Heart right ventricle (tissue), 16 donors: ENCODE measurements at regions not wholly inside any gene's neighbourhood (a gene's known extent, or its start where the extent isn't known, plus 50 kb on each side); places are given as distances from the start of the nearest gene placed in this dataset.

Source experiments
- ATAC-seq, 8 donors: fragments of 200-7000 bp; cut with Tn5 transposase; one replicate each; pipeline ENCODE4 v1.9.1; 2020; ENCODE audit warnings: mild to moderate bottlenecking in 8 of 8, moderate library complexity in 8 of 8, moderate number of reproducible peaks in 1 of 8
- DNase-seq, 2 donors: peaks; one replicate each; pipeline ENCODE4 v3.0.0-alpha.2; 2020
- H3K27ac ChIP-seq, 10 donors: fragments of 200-600 bp; sonication (generic) in 2 of 10; one replicate each; pipeline versions ENCODE4 v1.5.0 to v1.8.0; 2020 to 2022; ENCODE audit warnings: mild to moderate bottlenecking in 3 of 10
- H3K27me3 ChIP-seq, 7 donors: fragments of 200-600 bp; one replicate each; pipeline ENCODE4 v1.8.0; 2021 to 2022; ENCODE audit warnings: mild to moderate bottlenecking in 2 of 7
- H3K36me3 ChIP-seq, 9 donors: fragments of 200-600 bp; sonication (generic) in 1 of 9; one replicate each; pipeline versions ENCODE4 v1.5.0 to v1.8.0; 2020 to 2022; ENCODE audit warnings: mild to moderate bottlenecking in 2 of 9
- H3K4me1 ChIP-seq, 9 donors: fragments of 200-600 bp; sonication (generic) in 1 of 9; one replicate each; pipeline versions ENCODE4 v1.5.0 to v1.8.0; 2020 to 2022; ENCODE audit warnings: mild to moderate bottlenecking in 4 of 9
- H3K4me3 ChIP-seq, 10 donors: fragments of 200-600 bp; sonication (generic) in 2 of 10; one replicate each; pipeline versions ENCODE4 v1.5.0 to v1.8.0; 2020 to 2022; ENCODE audit warnings: mild to moderate bottlenecking in 7 of 10, moderate library complexity in 2 of 10
- H3K9me3 ChIP-seq, 11 donors: fragments of 200-600 bp in 10 of 11; sonication (generic) in 2 of 11; one replicate each; pipeline versions ENCODE4 v1.5.0 to v1.8.0; 2013 to 2022; ENCODE audit warnings: mild to moderate bottlenecking in 2 of 11, control low read depth in 1 of 11, moderate library complexity in 1 of 11
- WGBS, 2 donors: extraction: QIAGEN DNeasy Blood & Tissue Kit; methylation state at CpG; one replicate each; pipeline ENCODE4 v1.1.7; 2013; ENCODE audit warnings: inconsistent platforms in 1 of 2; 5-methylcytosine and 5-hydroxymethylcytosine counted together
- intact Hi-C, 10 donors: fragments of 100-400 bp; cut with DNase I; formaldehyde crosslinking; loops; one replicate each; pipeline versions ENCODE4 v1.11.1 to v1.14.2; 2022
- TF ChIP-seq, protein P1 (sequence below), 9 donors: fragments of 200-600 bp; sonication (generic) in 2 of 9; IDR thresholded peaks; one replicate each; pipeline versions ENCODE4 v1.5.0 to v1.8.0; 2021 to 2022; ENCODE audit warnings: antibody characterized with exemption in 9 of 9, mild to moderate bottlenecking in 5 of 9, moderate library complexity in 1 of 9
- donor health status: Arrhythmogenic right ventricular cardiomyopathy.
- donor health status: ischemic (EF 13 %, LVEDD 7.1; RV severe dilation, severe dysfunction).
- donor health status: healthy with polysubstance abuse.
- donor health status: DM: no; HTN: yes; CAD: no.
- donor health status: DM: no; HTN: no; CAD: no.
- donor health status: ischemic (EF 25% LVEDD 6.9; RV normal size, moderate dysfunction).
- donor health status: ischemic (EF 25% LVEDD 5.7; RV mildly dilated, moderate dysfunction).
- donor health status: healthy.
- donor health status: DM: yes; HTN: yes; CAD: no.
- donor health status: Ischemic cardiomyopathy.
- donor health status: ischemic (EF 35%, LVEDD 5.7; RV mildly dilated, moderate dysfunction).
- donor health status: nonischemic (EF 11% LVEDD 7.7; RV severe dilation, severe dysfunction).
- donor health status: DM: yes; HTN: yes; CAD: no.
- donor health status: PGD.
- donor health status: ischemic (EF 29% LVEDD 5.4; RV normal size, mild dysfunction).
- donor health status: nonischemic (EF 23%, LVEDD 6.1; RV moderate dilation, normal function).

DNA sequence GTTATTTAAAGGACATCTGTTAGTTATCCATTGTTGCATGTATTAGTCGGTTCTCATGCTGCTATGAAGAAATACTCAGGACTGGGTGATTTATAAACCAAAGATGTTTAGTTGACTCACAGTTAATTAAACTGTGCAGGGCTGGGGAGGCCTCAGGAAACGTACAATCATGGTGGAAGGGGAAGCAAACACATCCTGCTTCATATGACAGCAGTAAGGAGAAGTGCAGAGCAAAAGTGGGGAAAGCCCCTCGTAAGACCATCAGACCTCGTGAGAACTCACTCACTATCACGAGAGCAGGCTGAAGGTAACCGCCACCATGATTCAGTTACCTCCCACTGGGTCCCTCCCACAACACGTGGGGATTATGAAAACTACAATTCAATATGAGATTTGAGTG lies 2064.1 kb downstream of the MAT2B start:
- Histone ChIP-seq H3K4me3 (no peak overlapping the region), H3K36me3 (no peaks in the 10 kb centered on the region)
- WGBS, 2 donors: 72 to 76% methylated on average over 7 of the region's 7 CpGs

DNA sequence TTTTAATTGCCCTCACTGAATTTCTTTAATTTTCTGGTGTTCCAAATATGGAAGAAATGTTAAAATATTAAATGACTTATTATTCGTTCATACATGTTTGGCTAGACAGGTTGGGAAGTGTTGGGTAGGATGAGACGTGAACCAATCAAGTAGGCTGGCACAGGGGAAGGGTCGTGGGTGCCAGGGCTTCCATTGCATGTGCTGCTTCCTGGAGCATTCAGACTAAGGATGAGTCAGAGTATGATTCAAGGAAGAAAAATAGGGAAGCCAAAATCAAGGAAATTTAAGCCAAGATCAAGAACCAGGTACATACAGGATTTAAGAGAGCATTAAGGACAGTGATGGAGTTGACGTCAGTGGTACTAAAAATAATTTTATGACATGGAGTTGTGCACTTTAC lies 2068.0 kb downstream of the MAT2B start:
- ATAC-seq: no peak
- 58 to 67% methylated on average over 4 of the region's 4 CpGs for WGBS, 2 donors
- H3K4me3 ChIP-seq: no peak overlapping the region
- H3K27me3 ChIP-seq: no peaks in the 10 kb centered on the region
- intact Hi-C loops: no loop called here
- no peak overlapping the region for H3K27ac ChIP-seq
- TF ChIP-seq, protein P1, sequence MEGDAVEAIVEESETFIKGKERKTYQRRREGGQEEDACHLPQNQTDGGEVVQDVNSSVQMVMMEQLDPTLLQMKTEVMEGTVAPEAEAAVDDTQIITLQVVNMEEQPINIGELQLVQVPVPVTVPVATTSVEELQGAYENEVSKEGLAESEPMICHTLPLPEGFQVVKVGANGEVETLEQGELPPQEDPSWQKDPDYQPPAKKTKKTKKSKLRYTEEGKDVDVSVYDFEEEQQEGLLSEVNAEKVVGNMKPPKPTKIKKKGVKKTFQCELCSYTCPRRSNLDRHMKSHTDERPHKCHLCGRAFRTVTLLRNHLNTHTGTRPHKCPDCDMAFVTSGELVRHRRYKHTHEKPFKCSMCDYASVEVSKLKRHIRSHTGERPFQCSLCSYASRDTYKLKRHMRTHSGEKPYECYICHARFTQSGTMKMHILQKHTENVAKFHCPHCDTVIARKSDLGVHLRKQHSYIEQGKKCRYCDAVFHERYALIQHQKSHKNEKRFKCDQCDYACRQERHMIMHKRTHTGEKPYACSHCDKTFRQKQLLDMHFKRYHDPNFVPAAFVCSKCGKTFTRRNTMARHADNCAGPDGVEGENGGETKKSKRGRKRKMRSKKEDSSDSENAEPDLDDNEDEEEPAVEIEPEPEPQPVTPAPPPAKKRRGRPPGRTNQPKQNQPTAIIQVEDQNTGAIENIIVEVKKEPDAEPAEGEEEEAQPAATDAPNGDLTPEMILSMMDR (IDR thresholded peaks at IDR 0.05): no peak
- no peaks in the 10 kb centered on the region for H3K36me3 ChIP-seq
- H3K4me1 ChIP-seq: peaks cover 0 to 5% (median 0%) of the 10 kb centered on the region in 9 donors
- DNase-seq: no peak
- peaks cover 0 to 9% (median 0%) of the 10 kb centered on the region in 11 donors for H3K9me3 ChIP-seq

More for the DNA sequence above, 2064.1 kb downstream of the MAT2B start:
- no peak overlapping the region for H3K27ac ChIP-seq
- no peak for ATAC-seq
- intact Hi-C loops: no loop called here
- peaks cover 0 to 4% (median 0%) of the 10 kb centered on the region in 9 donors for H3K4me1 ChIP-seq
- TF ChIP-seq, protein P1 (IDR thresholded peaks at IDR 0.05): no peak
- no peaks in the 10 kb centered on the region for H3K27me3 ChIP-seq
- no peak for DNase-seq
- peaks cover 0 to 9% (median 0%) of the 10 kb centered on the region in 11 donors for H3K9me3 ChIP-seq

DNA sequence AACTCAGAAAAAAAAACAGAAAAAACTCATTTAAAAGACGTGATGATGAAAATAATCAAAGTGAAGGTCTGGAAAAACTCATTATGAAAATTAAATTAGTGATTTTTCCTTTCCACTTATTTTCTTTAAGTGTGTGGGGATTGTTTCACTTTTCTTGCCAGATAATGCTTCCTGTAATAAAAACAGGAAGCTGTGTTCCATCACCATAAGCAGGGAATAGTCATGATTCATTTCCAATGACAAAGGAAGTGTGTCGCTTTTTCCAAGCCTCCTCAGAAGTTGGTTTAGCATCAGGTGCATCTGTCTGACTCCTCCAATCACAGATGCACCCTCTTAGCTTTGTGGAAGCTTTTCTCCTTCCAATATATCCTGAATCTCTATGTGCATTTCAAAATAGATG lies 2068.7 kb downstream of the MAT2B start:
- peaks cover 0 to 5% (median 0%) of the 10 kb centered on the region in 9 donors for H3K4me1 ChIP-seq
- intact Hi-C loops: no loop called here

DNA sequence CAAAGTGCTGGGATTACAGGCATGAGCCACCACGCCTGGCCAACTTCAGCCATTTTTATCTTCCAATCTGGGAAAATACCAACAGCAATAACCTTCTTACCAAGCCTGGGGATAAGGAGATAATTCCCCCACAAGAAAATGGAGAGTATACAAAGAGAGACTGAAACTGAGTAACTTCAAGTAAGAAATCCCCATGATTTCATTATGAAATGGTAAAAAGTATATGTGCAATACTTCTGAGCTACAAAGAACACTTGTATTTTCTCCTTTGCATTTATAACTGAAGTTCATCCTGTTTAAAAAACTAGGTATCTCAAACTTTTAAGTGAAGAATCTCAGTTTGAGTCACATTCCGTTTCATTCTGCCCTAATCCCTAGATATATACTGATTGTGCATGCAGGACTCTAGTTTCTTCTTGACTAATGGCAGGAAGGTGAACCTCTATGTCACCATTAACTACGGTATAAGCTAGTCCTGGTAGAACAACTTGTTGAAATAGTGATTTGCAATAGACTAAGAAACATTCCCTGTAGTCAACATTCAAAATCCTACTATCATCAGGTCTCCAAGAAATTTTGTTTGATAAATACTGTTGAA lies 2071.4 kb downstream of the MAT2B start:
- no peaks in the 10 kb centered on the region for H3K36me3 ChIP-seq
- TF ChIP-seq, protein P1 (IDR thresholded peaks at IDR 0.05): no peak
- 81 to 91% methylated on average over 3 of the region's 3 CpGs for WGBS, 2 donors
- ATAC-seq (no peak), DNase-seq (no peak)
- intact Hi-C loops: no loop called here
- no peaks in the 10 kb centered on the region for H3K27me3 ChIP-seq
- H3K9me3 ChIP-seq: peaks cover 0 to 10% (median 0%) of the 10 kb centered on the region in 11 donors
- no peak overlapping the region for H3K4me3 ChIP-seq
- no peak overlapping the region for H3K27ac ChIP-seq
- H3K4me1 ChIP-seq: peaks cover 0 to 5% (median 0%) of the 10 kb centered on the region in 9 donors

More for the DNA sequence above, 2068.7 kb downstream of the MAT2B start:
- no peaks in the 10 kb centered on the region for H3K36me3 ChIP-seq
- DNase-seq (no peak), ATAC-seq (no peak)
- no peak overlapping the region for H3K27ac ChIP-seq
- H3K9me3 ChIP-seq: peaks cover 0 to 9% (median 0%) of the 10 kb centered on the region in 11 donors
- no peaks in the 10 kb centered on the region for H3K27me3 ChIP-seq
- 48 to 56% methylated on average over 2 of the region's 2 CpGs for WGBS, 2 donors
- TF ChIP-seq, protein P1 (IDR thresholded peaks at IDR 0.05): no peak
- no peak overlapping the region for H3K4me3 ChIP-seq
